ENCODE measurements at regions not wholly inside any gene's neighbourhood (a gene's known extent, or its start where the extent isn't known, plus 50 kb on each side); places are given as distances from the start of the nearest gene placed in this dataset.

GRCh38 chr1:8191474-8191873, 126.4 kb upstream of the SLC45A1 start:
- no peaks in the 10 kb centered on the region for H3K9me3 Mint-ChIP-seq
- no peak overlapping the region for H3K4me3 Mint-ChIP-seq
- ChIA-PET CTCF (no interaction called here), POLR2A (no interaction called here)
- no peak for DNase-seq
- H3K4me1 Mint-ChIP-seq: peaks cover 12% of the 10 kb centered on the region
- H3K27ac Mint-ChIP-seq: no peak overlapping the region
- no peaks in the 10 kb centered on the region for H3K36me3 Mint-ChIP-seq (ENCODE audit: low read depth)
- H3K27me3 Mint-ChIP-seq: no peaks in the 10 kb centered on the region

- peaks cover 12% of the 10 kb centered on the region for H3K4me1 Mint-ChIP-seq
- H3K9me3 Mint-ChIP-seq: no peaks in the 10 kb centered on the region
- no peaks in the 10 kb centered on the region for H3K36me3 Mint-ChIP-seq (ENCODE audit: low read depth)
- DNase-seq: no peak
- H3K4me3 Mint-ChIP-seq: no peak overlapping the region
- POLR2A ChIA-PET: no interaction called here
- no peaks in the 10 kb centered on the region for H3K27me3 Mint-ChIP-seq
- CTCF ChIA-PET: no interaction called here
- H3K27ac Mint-ChIP-seq: no peak overlapping the region
Measured at GRCh38 chr1:8189931-8190483, 127.9 kb upstream of the SLC45A1 start.

- H3K9me3 Mint-ChIP-seq: no peaks in the 10 kb centered on the region
- DNase-seq: no peak
- peaks cover 24% of the 10 kb centered on the region for H3K4me1 Mint-ChIP-seq
- H3K36me3 Mint-ChIP-seq (ENCODE audit: low read depth): no peaks in the 10 kb centered on the region
- CTCF ChIA-PET: interaction anchor here (0.6 kb wide), 2 partner anchors 634 to 1445 kb away, joined by 3 to 4 read pairs; no protein-coding TSS in a partner anchor
- H3K4me3 Mint-ChIP-seq: no peak overlapping the region
- H3K27me3 Mint-ChIP-seq: no peaks in the 10 kb centered on the region
- POLR2A ChIA-PET: no interaction called here
- H3K27ac Mint-ChIP-seq: no peak overlapping the region
Measured at GRCh38 chr1:8185400-8185799, 132.5 kb upstream of the SLC45A1 start.

GRCh38 chr1:8184301-8184700, 133.6 kb upstream of the SLC45A1 start:
- no peak for DNase-seq
- POLR2A ChIA-PET: no interaction called here
- Mint-ChIP-seq H3K4me3 (no peak overlapping the region), H3K27me3 (peaks cover 2% of the 10 kb centered on the region), H3K4me1 (peaks cover 24% of the 10 kb centered on the region), H3K27ac (peak overlapping the region; percentile 52), H3K9me3 (peaks cover 9% of the 10 kb centered on the region), H3K36me3 (ENCODE audit: low read depth) (peaks cover 5% of the 10 kb centered on the region)
- CTCF ChIA-PET: no interaction called here

- Mint-ChIP-seq H3K27ac (peak overlapping the region; percentile 92), H3K4me3 (peak overlapping the region; percentile 39), H3K36me3 (ENCODE audit: low read depth) (peaks cover 6% of the 10 kb centered on the region), H3K9me3 (peaks cover 19% of the 10 kb centered on the region), H3K4me1 (peaks cover 24% of the 10 kb centered on the region), H3K27me3 (peaks cover 2% of the 10 kb centered on the region)
- ChIA-PET POLR2A (no interaction called here), CTCF (interaction anchor here (0.6 kb wide), 1 partner anchor 39 kb away, joined by 5 read pairs; no protein-coding TSS in a partner anchor)
- DNase-seq: peak; percentile 38
Measured at GRCh38 chr1:8182034-8182761, 135.7 kb upstream of the SLC45A1 start.

GRCh38 chr1:8179132-8179793, 138.7 kb upstream of the SLC45A1 start:
- Mint-ChIP-seq H3K9me3 (peaks cover 19% of the 10 kb centered on the region), H3K36me3 (ENCODE audit: low read depth) (peaks cover 6% of the 10 kb centered on the region), H3K4me3 (no peak overlapping the region), H3K27ac (no peak overlapping the region), H3K27me3 (peaks cover 2% of the 10 kb centered on the region), H3K4me1 (peaks cover 24% of the 10 kb centered on the region)
- ChIA-PET POLR2A (no interaction called here), CTCF (interaction anchor here (0.6 to 1.2 kb wide), 2 partner anchors 9 to 213 kb away, joined by 3 to 4 read pairs; no protein-coding TSS in a partner anchor)
- no peak for DNase-seq

- H3K36me3 Mint-ChIP-seq (ENCODE audit: low read depth): peaks cover 6% of the 10 kb centered on the region
- no peak for DNase-seq
- CTCF ChIA-PET: interaction anchor here (0.7 kb wide), 1 partner anchor 625 kb away, joined by 3 read pairs; no protein-coding TSS in a partner anchor
- no peak overlapping the region for H3K27ac Mint-ChIP-seq
- no peak overlapping the region for H3K4me3 Mint-ChIP-seq
- H3K9me3 Mint-ChIP-seq: peaks cover 19% of the 10 kb centered on the region
- peaks cover 2% of the 10 kb centered on the region for H3K27me3 Mint-ChIP-seq
- POLR2A ChIA-PET: no interaction called here
- H3K4me1 Mint-ChIP-seq: peaks cover 1% of the 10 kb centered on the region
Measured at GRCh38 chr1:8176279-8176678, 141.6 kb upstream of the SLC45A1 start.

- Mint-ChIP-seq H3K4me1 (peaks cover 8% of the 10 kb centered on the region), H3K27me3 (peaks cover 2% of the 10 kb centered on the region), H3K9me3 (peaks cover 15% of the 10 kb centered on the region), H3K27ac (no peak overlapping the region), H3K36me3 (ENCODE audit: low read depth) (peaks cover 6% of the 10 kb centered on the region), H3K4me3 (no peak overlapping the region)
- CTCF ChIA-PET: no interaction called here
- POLR2A ChIA-PET: no interaction called here
- DNase-seq: no peak
Measured at GRCh38 chr1:8174807-8175206, 143.1 kb upstream of the SLC45A1 start.

GRCh38 chr1:8171751-8172464, 145.8 kb upstream of the ERRFI1 start:
- POLR2A ChIA-PET: no interaction called here
- Mint-ChIP-seq H3K4me3 (no peak overlapping the region), H3K36me3 (ENCODE audit: low read depth) (peaks cover 6% of the 10 kb centered on the region), H3K27ac (no peak overlapping the region), H3K4me1 (peaks cover 30% of the 10 kb centered on the region), H3K9me3 (no peaks in the 10 kb centered on the region), H3K27me3 (no peaks in the 10 kb centered on the region)
- CTCF ChIA-PET: no interaction called here
- DNase-seq: no peak

- no peak for DNase-seq
- Mint-ChIP-seq H3K36me3 (ENCODE audit: low read depth) (peaks cover 6% of the 10 kb centered on the region), H3K9me3 (no peaks in the 10 kb centered on the region), H3K27ac (peak overlapping the region; percentile 95), H3K4me1 (peaks cover 40% of the 10 kb centered on the region), H3K4me3 (no peak overlapping the region), H3K27me3 (no peaks in the 10 kb centered on the region)
- CTCF ChIA-PET: interaction anchor here (0.6 to 1.2 kb wide), 3 partner anchors 9 to 248 kb away, joined by 3 read pairs; no protein-coding TSS in a partner anchor
- POLR2A ChIA-PET: no interaction called here
Measured at GRCh38 chr1:8170059-8170835, 144.1 kb upstream of the ERRFI1 start.

GRCh38 chr1:8169364-8170058, 143.4 kb upstream of the ERRFI1 start:
- ChIA-PET POLR2A (no interaction called here), CTCF (interaction anchor here (0.7 to 2.0 kb wide), 2 partner anchors 16 to 1714 kb away, joined by 3 to 7 read pairs; no protein-coding TSS in a partner anchor)
- peaks cover 40% of the 10 kb centered on the region for H3K4me1 Mint-ChIP-seq
- H3K27ac Mint-ChIP-seq: peak overlapping the region; percentile 95
- H3K4me3 Mint-ChIP-seq: peak overlapping the region; percentile 23
- no peaks in the 10 kb centered on the region for H3K9me3 Mint-ChIP-seq
- H3K27me3 Mint-ChIP-seq: no peaks in the 10 kb centered on the region
- H3K36me3 Mint-ChIP-seq (ENCODE audit: low read depth): peaks cover 6% of the 10 kb centered on the region
- peak; percentile 74 for DNase-seq

GRCh38 chr1:8167936-8168335, 141.8 kb upstream of the ERRFI1 start:
- Mint-ChIP-seq H3K4me1 (peaks cover 40% of the 10 kb centered on the region), H3K27ac (peak overlapping the region; percentile 73)

More at GRCh38 chr1:8167936-8168335, 141.8 kb upstream of the ERRFI1 start:
- ChIA-PET CTCF (interaction anchor here (1.1 to 2.0 kb wide), 2 partner anchors 15 to 25 kb away, joined by 3 to 7 read pairs; no protein-coding TSS in a partner anchor), POLR2A (no interaction called here)
- H3K4me3 Mint-ChIP-seq: no peak overlapping the region
- H3K9me3 Mint-ChIP-seq: no peaks in the 10 kb centered on the region
- no peak for DNase-seq
- no peaks in the 10 kb centered on the region for H3K27me3 Mint-ChIP-seq
- H3K36me3 Mint-ChIP-seq (ENCODE audit: low read depth): peaks cover 6% of the 10 kb centered on the region

All from activated CD4-positive, alpha-beta T cell treated with anti-CD3 and anti-CD28 coated beads, Interleukin-2, amount 10 ng/mL, durations not matched to agents 7 days and 5 days (primary cell).